ENCODE measurements at regions not wholly inside any gene's neighbourhood (a gene's known extent, or its start where the extent isn't known, plus 50 kb on each side); places are given as distances from the start of the nearest gene placed in this dataset.

DNA sequence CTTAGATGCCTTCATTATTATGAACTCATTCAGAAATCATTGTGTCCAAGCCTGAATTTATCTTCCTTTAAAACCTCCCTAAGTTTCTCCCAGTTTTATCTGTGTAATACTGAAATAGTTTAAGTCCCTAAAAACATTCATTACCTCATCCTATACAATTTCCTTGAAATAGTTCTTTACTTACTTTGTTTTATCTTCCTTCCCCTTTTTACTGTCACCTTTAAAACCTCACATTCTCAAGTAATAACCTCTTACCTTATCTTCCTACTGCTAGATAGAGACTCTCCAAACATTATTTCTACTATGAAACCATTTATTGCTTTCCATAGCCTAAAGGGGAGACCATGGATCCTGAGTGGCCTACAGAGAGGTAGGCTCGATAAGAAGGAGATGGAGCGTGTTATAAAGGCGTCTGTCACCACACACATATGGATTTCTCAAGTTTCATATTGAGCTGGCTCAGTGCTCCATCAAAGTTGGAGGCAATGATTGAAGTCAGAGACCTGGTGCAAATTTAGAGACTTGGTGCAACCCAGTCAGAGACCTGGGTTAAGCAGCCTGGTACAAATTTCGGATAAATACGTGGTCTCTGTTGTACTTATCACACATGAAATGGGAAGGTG is 140.4 kb downstream of the NFKBIZ start:
- TF ChIP-seq ARNTL (CRISPR knock-in tag; IDR thresholded peaks at IDR 0.05; ENCODE audit: borderline replicate concordance, low read depth) (no peak), PPARA (CRISPR knock-in tag; IDR thresholded peaks at IDR 0.05; ENCODE audit: borderline replicate concordance) (no peak)
